ENCODE measurements at regions not wholly inside any gene's neighbourhood (a gene's known extent, or its start where the extent isn't known, plus 50 kb on each side); places are given as distances from the start of the nearest gene placed in this dataset.

- no peak for TF ChIP-seq SIN3A (IDR thresholded peaks at IDR 0.05; ENCODE audit: borderline replicate concordance, insufficient read depth, low read length)
- TF ChIP-seq POLR2AphosphoS5 (IDR thresholded peaks at IDR 0.05; ENCODE audit: low read depth, low read length) = no peak
- no peak for TF ChIP-seq TAF1 (IDR thresholded peaks at IDR 0.05; ENCODE audit: borderline replicate concordance, insufficient read depth, low read length)
Observed at GRCh38 chr13:99759163-99759552, 212.4 kb downstream of the ZIC5 start.

All from PFSK-1 (cell line).